HFFc6 (cell line): ENCODE measurements at regions not wholly inside any gene's neighbourhood (a gene's known extent, or its start where the extent isn't known, plus 50 kb on each side); places are given as distances from the start of the nearest gene placed in this dataset.

ENCODE experiments used
- DNase-seq: peaks from one replicate; pipeline ENCODE4 v3.0.0-alpha.2; 2018
- H3K27ac Mint-ChIP-seq: 2 replicates; pipeline ENCODE4 v1.8.0; 2020; ENCODE audit warnings: mild to moderate bottlenecking, mixed read lengths
- H3K27me3 Mint-ChIP-seq: 2 replicates; pipeline ENCODE4 v1.8.0; 2021; ENCODE audit warnings: mild to moderate bottlenecking, moderate library complexity, mixed read lengths; ENCODE audit not compliant: insufficient read depth
- H3K36me3 Mint-ChIP-seq: 2 replicates; pipeline ENCODE4 v1.8.0; 2021; ENCODE audit warnings: low read depth, mixed read lengths
- H3K4me1 Mint-ChIP-seq: 2 replicates; pipeline ENCODE4 v1.8.0; 2020; ENCODE audit warnings: low read depth, mixed read lengths
- H3K4me3 Mint-ChIP-seq: 2 replicates; pipeline ENCODE4 v1.8.0; 2020; ENCODE audit warnings: mild to moderate bottlenecking, moderate library complexity, mixed read lengths
- H3K9me3 Mint-ChIP-seq: 2 replicates; pipeline ENCODE4 v1.8.0; 2020; ENCODE audit warnings: mild to moderate bottlenecking, mixed read lengths
- CTCF ChIP-seq: fragments of 200-600 bp; sonication (generic); IDR thresholded peaks from 2 replicates; pipeline ENCODE4 v1.5.0; 2021; ENCODE audit warnings: antibody characterized with exemption, mild to moderate bottlenecking

- no peaks in the 10 kb centered on the region for H3K36me3 Mint-ChIP-seq
- peaks cover 31% of the 10 kb centered on the region for H3K4me1 Mint-ChIP-seq
- H3K9me3 Mint-ChIP-seq, result no peaks in the 10 kb centered on the region
- no peak for TF ChIP-seq CTCF
- H3K27me3 Mint-ChIP-seq, result peaks cover 59% of the 10 kb centered on the region
- H3K27ac Mint-ChIP-seq, result no peak overlapping the region
- H3K4me3 Mint-ChIP-seq, result peak overlapping the region; percentile 65
- DNase-seq, result no peak
Observed at GRCh38 chr5:172558076-172558976, 82.7 kb upstream of the NEURL1B start.

GRCh38 chr5:172556971-172557461 lies 84.0 kb upstream of the NEURL1B start:
- no peak for TF ChIP-seq CTCF
- DNase-seq, result no peak

GRCh38 chr5:172556262-172556661 lies 84.8 kb upstream of the NEURL1B start:
- peak; percentile 19 for DNase-seq
- H3K36me3 Mint-ChIP-seq, result no peaks in the 10 kb centered on the region; the same call in 1 of the 2 replicates
- TF ChIP-seq CTCF, result no peak
- no peaks in the 10 kb centered on the region for H3K9me3 Mint-ChIP-seq
- no peak overlapping the region for H3K27ac Mint-ChIP-seq
- H3K4me1 Mint-ChIP-seq, result peaks cover 29% of the 10 kb centered on the region
- no peak overlapping the region for H3K4me3 Mint-ChIP-seq
- peaks cover 64% of the 10 kb centered on the region for H3K27me3 Mint-ChIP-seq

More at GRCh38 chr5:172556971-172557461, 84.0 kb upstream of the NEURL1B start:
- no peaks in the 10 kb centered on the region for H3K9me3 Mint-ChIP-seq
- no peak overlapping the region for H3K27ac Mint-ChIP-seq
- peaks cover 31% of the 10 kb centered on the region for H3K4me1 Mint-ChIP-seq
- peaks cover 62% of the 10 kb centered on the region for H3K27me3 Mint-ChIP-seq
- no peak overlapping the region for H3K4me3 Mint-ChIP-seq
- H3K36me3 Mint-ChIP-seq, result no peaks in the 10 kb centered on the region; the same call in 1 of the 2 replicates

- H3K4me1 Mint-ChIP-seq, result peaks cover 21% of the 10 kb centered on the region
- no peaks in the 10 kb centered on the region for H3K9me3 Mint-ChIP-seq
- no peak for TF ChIP-seq CTCF
- no peak overlapping the region for H3K4me3 Mint-ChIP-seq
- DNase-seq, result no peak
- H3K27me3 Mint-ChIP-seq, result peaks cover 61% of the 10 kb centered on the region
- no peaks in the 10 kb centered on the region; the same call in 1 of the 2 replicates for H3K36me3 Mint-ChIP-seq
- H3K27ac Mint-ChIP-seq, result no peak overlapping the region
Observed at GRCh38 chr5:172554562-172554961, 86.5 kb upstream of the NEURL1B start.

- H3K9me3 Mint-ChIP-seq, result no peaks in the 10 kb centered on the region
- H3K27ac Mint-ChIP-seq, result no peak overlapping the region
- DNase-seq, result no peak
- no peak overlapping the region for H3K4me3 Mint-ChIP-seq
- peaks cover 15% of the 10 kb centered on the region for H3K4me1 Mint-ChIP-seq
- peaks cover 59% of the 10 kb centered on the region for H3K27me3 Mint-ChIP-seq
- no peak for TF ChIP-seq CTCF
- no peaks in the 10 kb centered on the region; the same call in 1 of the 2 replicates for H3K36me3 Mint-ChIP-seq
Observed at GRCh38 chr5:172553903-172554302, 87.2 kb upstream of the NEURL1B start.
